K562 (cell line): ENCODE measurements at regions not wholly inside any gene's neighbourhood (a gene's known extent, or its start where the extent isn't known, plus 50 kb on each side); places are given as distances from the start of the nearest gene placed in this dataset.

Source experiments
- ATAC-seq: fragments of 200-7000 bp; cut with Tn5 transposase; 3 replicates; pipeline ENCODE4 v1.9.1; 2020; ENCODE audit warnings: moderate library complexity
- BruUV-seq: library from RNA; stranded (reverse); fragments of 400-500 nt; replicated peaks from 2 replicates; lab custom pipeline; 2021; lab: Mats Ljungman, UMichigan
- CTCF ChIA-PET: fragments of 300-600 bp; formaldehyde crosslinking; extraction: SDS; loops from one replicate; lab custom pipeline; 2021; ENCODE audit warnings: low intra/inter-chr PET ratio; lab: Yijun Ruan, JAX
- POLR2A ChIA-PET: fragments of 300-600, 350-650 bp; sonication (Branson Sonifier 250); formaldehyde crosslinking; extraction: SDS; loops from one replicate; lab custom pipeline; 2021; ENCODE audit warnings: antibody characterized with exemption, inconsistent platforms; lab: Yijun Ruan, JAX
- DNase-seq, 4 experiments: peaks; one replicate each; pipeline versions ENCODE4 v3.0.0 to v3.0.0-alpha.2; 2011 to 2018; ENCODE audit warnings: low spot score in 3 of 4, mixed read lengths in 3 of 4; ENCODE audit errors: extremely low read depth in 1 of 4
- FAIRE-seq: peaks from 2 replicates; lab custom pipeline; 2011; peaks lifted over from hg19 to GRCh38; lab: Jason Lieb, UNC
- H2AFZ ChIP-seq: 2 replicates; pipeline ENCODE4 v1.6.0; 2011; ENCODE audit warnings: low read depth, low read length, control low read depth, inconsistent platforms
- H3K27ac ChIP-seq: fragments of 200-600 bp; 3 replicates; pipeline ENCODE4 v1.8.0; 2011; ENCODE audit warnings: low read depth, mild to moderate bottlenecking, control low read depth, inconsistent platforms, low read length, moderate library complexity, mixed read lengths; ENCODE audit errors: extremely low read depth
- H3K27me3 ChIP-seq, 2 experiments: fragments of 300-600 bp in 1 of 2; 2 replicates in 1 of 2; 3 replicates in 1 of 2; pipeline versions ENCODE4 v1.6.0 to v1.8.0; 2011; ENCODE audit warnings: inconsistent platforms in 2 of 2, low read length in 2 of 2, mild to moderate bottlenecking in 1 of 2, mixed read lengths in 1 of 2, moderate library complexity in 1 of 2; ENCODE audit not compliant: control insufficient read depth in 2 of 2, insufficient read depth in 2 of 2
- H3K36me3 ChIP-seq: fragments of 300-600 bp; 3 replicates; pipeline ENCODE4 v1.8.0; 2011; ENCODE audit warnings: mild to moderate bottlenecking, low read length, inconsistent platforms; ENCODE audit not compliant: control insufficient read depth, insufficient read depth
- H3K4me1 ChIP-seq, 2 experiments: fragments of 200-600 bp in 1 of 2; replicated peaks in 1 of 2; 2 replicates in 1 of 2; 3 replicates in 1 of 2; pipeline versions ENCODE4 v1.5.1 to v1.8.0; 2011; ENCODE audit warnings: inconsistent platforms in 2 of 2, low read length in 2 of 2, mild to moderate bottlenecking in 1 of 2, mixed read lengths in 1 of 2, moderate library complexity in 1 of 2; ENCODE audit not compliant: control insufficient read depth in 2 of 2, insufficient read depth in 2 of 2
- H3K4me2 ChIP-seq: 2 replicates; pipeline ENCODE4 v1.6.1; 2011; ENCODE audit warnings: low read length, control low read depth, inconsistent platforms, mixed read lengths; ENCODE audit not compliant: insufficient read depth
- H3K4me3 ChIP-seq: fragments of 200-600 bp; sonication (generic), shearing (Covaris generic); 2 replicates; pipeline ENCODE4 v1.5.1; 2016; ENCODE audit warnings: control low read depth, inconsistent platforms
- H3K79me2 ChIP-seq: fragments of 200-600 bp; 3 replicates; pipeline ENCODE4 v1.8.0; 2011; ENCODE audit warnings: low read length, inconsistent platforms; ENCODE audit not compliant: control insufficient read depth, insufficient read depth
- H3K9ac ChIP-seq, 2 experiments: 2 replicates each; pipeline versions ENCODE4 v1.6.0 to v1.6.1; 2011; ENCODE audit warnings: low read depth in 2 of 2, low read length in 2 of 2, control low read depth in 1 of 2, inconsistent platforms in 1 of 2, mild to moderate bottlenecking in 1 of 2, mixed read lengths in 1 of 2; ENCODE audit not compliant: insufficient read depth in 1 of 2
- H3K9me1 ChIP-seq: one replicate; pipeline ENCODE4 v1.6.0; 2011; ENCODE audit warnings: inconsistent platforms, mild to moderate bottlenecking, low read length, moderate library complexity; ENCODE audit not compliant: control insufficient read depth, insufficient read depth
- H3K9me3 ChIP-seq: replicated peaks from 2 replicates; pipeline ENCODE4 v1.5.1; 2011; ENCODE audit warnings: low read depth, low read length, inconsistent platforms; ENCODE audit not compliant: control insufficient read depth, insufficient read depth
- H4K20me1 ChIP-seq: replicated peaks from 2 replicates; pipeline ENCODE4 v1.6.1; 2011; ENCODE audit warnings: low read length, inconsistent platforms, mixed read lengths; ENCODE audit not compliant: control insufficient read depth, insufficient read depth
- ZBTB11 ChIP-seq, 3 experiments: fragments of 200-800 bp in 1 of 3; fragments of 250-450 bp in 1 of 3; fragments of 450-650 bp in 1 of 3; sonication (Bioruptor Pico) in 1 of 3; sonication (Bioruptor generic) in 1 of 3; formaldehyde crosslinking in 1 of 3; IDR thresholded peaks; 2 replicates each; pipeline versions ENCODE4 v1.6.1 to v1.8.0; 2016 to 2022; ENCODE audit warnings: mild to moderate bottlenecking in 2 of 3, missing genetic modification characterization in 2 of 3, missing compliant biosample characterization in 1 of 3, moderate library complexity in 1 of 3
- WGBS: fragments of 100-300 bp; shearing (Covaris generic); methylation state at CpG from one replicate; pipeline ENCODE4 v1.1.6; 2016; ENCODE audit warnings: low coverage, mixed read lengths; ENCODE audit not compliant: insufficient coverage; ENCODE audit errors: missing lambda C conversion rate; 5-methylcytosine and 5-hydroxymethylcytosine counted together
- in situ Hi-C: fragments of 300-500 bp; cut with MboI; formaldehyde crosslinking; loops from 4 replicates; pipeline ENCODE4 v1.15.0; 2018; ENCODE audit warnings: inconsistent platforms, mixed read lengths
- intact Hi-C: fragments of 100-400 bp; cut with micrococcal nuclease; formaldehyde crosslinking; loops from 2 replicates; pipeline ENCODE4 v1.14.2; 2022

GRCh38 chr6:71044753-71045152, 87.9 kb upstream of the B3GAT2 start:
- no peak overlapping the region for H3K4me2 ChIP-seq
- in situ Hi-C loops (no loop called here), intact Hi-C loops (no loop called here)
- H3K27ac ChIP-seq: no peak overlapping the region
- no peak for FAIRE-seq
- no peak for ATAC-seq
- H3K27me3 ChIP-seq: peaks cover 0 to 4% of the 10 kb centered on the region in 2 experiments; a peak in 1 of 5 replicates
- no peaks in the 10 kb centered on the region for H3K79me2 ChIP-seq
- no peaks in the 10 kb centered on the region for H3K4me1 ChIP-seq
- POLR2A ChIA-PET: no interaction called here
- WGBS: 0% methylated on average over 1 of the region's 1 CpG
- H3K4me3 ChIP-seq: no peak overlapping the region
- no peak for TF ChIP-seq ZBTB11 (CRISPR knock-in tag; IDR thresholded peaks at IDR 0.05)
- CTCF ChIA-PET: interaction anchor here (0.7 kb wide), 1 partner anchor 643 kb away, joined by 3 read pairs; no protein-coding TSS in a partner anchor
- no TSS peak for BruUV-seq
- no peak for DNase-seq
- H2AFZ ChIP-seq: no peak overlapping the region
- H4K20me1 ChIP-seq: no peaks in the 10 kb centered on the region
- H3K9ac ChIP-seq: no peak overlapping the region
- H3K36me3 ChIP-seq: no peaks in the 10 kb centered on the region
- no peaks in the 10 kb centered on the region for H3K9me3 ChIP-seq
- H3K9me1 ChIP-seq: no peaks in the 10 kb centered on the region
